PC-3 (cell line): ENCODE measurements at regions not wholly inside any gene's neighbourhood (a gene's known extent, or its start where the extent isn't known, plus 50 kb on each side); places are given as distances from the start of the nearest gene placed in this dataset.
A peak's percentile ranks its signal among the peaks of the same experiment; 100 is the strongest.

Source experiments
- CTCF ChIP-seq: fragments of 300-600 bp; sonication (generic); conservative IDR thresholded peaks from 2 replicates; pipeline ENCODE4 v1.5.1; 2017; ENCODE audit warnings: antibody characterized with exemption, low read depth, mild to moderate bottlenecking, low read length
- EZH2 ChIP-seq: fragments of 300-600 bp; sonication (generic); IDR thresholded peaks from one replicate; pipeline ENCODE4 v1.6.1; 2017; ENCODE audit warnings: antibody characterized with exemption, mild to moderate bottlenecking, low read length; ENCODE audit not compliant: unreplicated experiment

DNA sequence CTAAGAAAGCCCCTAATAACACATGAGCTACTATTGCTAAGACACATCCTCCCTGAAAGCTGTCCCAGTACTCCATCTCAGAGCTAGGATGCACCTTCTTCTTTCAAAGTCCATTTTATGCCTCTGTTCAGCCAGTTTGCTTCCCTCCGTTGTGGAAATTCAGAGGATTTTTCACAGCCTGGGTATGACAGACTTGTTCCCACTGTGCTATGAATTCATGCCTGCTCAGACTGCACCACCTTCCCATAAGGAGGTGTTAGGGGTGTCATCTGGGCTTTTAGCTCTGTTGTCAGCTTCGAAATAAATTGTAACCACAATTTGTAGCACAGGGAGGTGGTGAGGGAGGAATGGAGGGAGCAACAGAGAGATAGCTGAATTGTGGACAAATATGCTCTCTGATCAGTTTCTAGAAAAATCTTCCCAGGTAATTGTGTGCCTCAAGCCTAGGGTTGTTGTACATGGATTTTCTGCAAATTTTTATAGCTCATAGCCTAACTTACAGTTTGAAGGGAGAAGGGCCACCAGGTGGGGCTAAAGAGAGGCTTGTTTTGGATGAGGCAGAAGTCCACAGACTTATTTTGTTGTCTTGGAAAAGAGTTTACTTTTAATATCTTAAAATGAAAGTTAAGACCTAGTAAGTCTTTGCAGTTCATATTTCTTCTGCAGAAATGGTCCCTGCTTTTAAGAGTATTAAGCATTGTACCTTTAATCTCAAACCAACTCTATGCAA lies 462.0 kb downstream of the PDCD6IP start:
- TF ChIP-seq CTCF (peak; percentile 74), EZH2 (no peak)
